ENCODE measurements at regions not wholly inside any gene's neighbourhood (a gene's known extent, or its start where the extent isn't known, plus 50 kb on each side); places are given as distances from the start of the nearest gene placed in this dataset.

- H3K36me3 ChIP-seq (ENCODE audit: insufficient read depth, low read length): no peaks in the 10 kb centered on the region
- H3K79me2 ChIP-seq (ENCODE audit: control insufficient read depth, insufficient read depth, low read length, unreplicated experiment): no peaks in the 10 kb centered on the region
- H3K4me3 ChIP-seq (ENCODE audit: low read depth, low read length): no peak overlapping the region
- H2AFZ ChIP-seq (ENCODE audit: low read length, unreplicated experiment): no peak overlapping the region
- H3K27ac ChIP-seq (ENCODE audit: low read depth, low read length): no peak overlapping the region
- no peaks in the 10 kb centered on the region for H3K4me1 ChIP-seq (ENCODE audit: control insufficient read depth, insufficient read depth, low read length, unreplicated experiment)
- H3K27me3 ChIP-seq (ENCODE audit: insufficient read depth, low read length): no peaks in the 10 kb centered on the region
Observed at GRCh38 chr12:88985011-88985410, 367.3 kb downstream of the DUSP6 start.

GRCh38 chr12:88982694-88983093 lies 369.6 kb downstream of the DUSP6 start:
- Histone ChIP-seq H3K27me3 (ENCODE audit: insufficient read depth, low read length) (no peaks in the 10 kb centered on the region), H3K27ac (ENCODE audit: low read depth, low read length) (no peak overlapping the region), H3K36me3 (ENCODE audit: insufficient read depth, low read length) (no peaks in the 10 kb centered on the region), H3K79me2 (ENCODE audit: control insufficient read depth, insufficient read depth, low read length, unreplicated experiment) (no peaks in the 10 kb centered on the region), H2AFZ (ENCODE audit: low read length, unreplicated experiment) (no peak overlapping the region), H3K4me1 (ENCODE audit: control insufficient read depth, insufficient read depth, low read length, unreplicated experiment) (no peaks in the 10 kb centered on the region), H3K4me3 (ENCODE audit: low read depth, low read length) (no peak overlapping the region)

- Histone ChIP-seq H3K27me3 (ENCODE audit: insufficient read depth, low read length) (no peaks in the 10 kb centered on the region), H3K4me3 (ENCODE audit: low read depth, low read length) (no peak overlapping the region), H2AFZ (ENCODE audit: low read length, unreplicated experiment) (no peak overlapping the region), H3K36me3 (ENCODE audit: insufficient read depth, low read length) (no peaks in the 10 kb centered on the region), H3K27ac (ENCODE audit: low read depth, low read length) (no peak overlapping the region), H3K4me1 (ENCODE audit: control insufficient read depth, insufficient read depth, low read length, unreplicated experiment) (no peaks in the 10 kb centered on the region), H3K79me2 (ENCODE audit: control insufficient read depth, insufficient read depth, low read length, unreplicated experiment) (no peaks in the 10 kb centered on the region)
Observed at GRCh38 chr12:88977115-88977514, 375.2 kb downstream of the DUSP6 start.

GRCh38 chr12:88973998-88974397 lies 378.3 kb downstream of the DUSP6 start:
- Histone ChIP-seq H2AFZ (ENCODE audit: low read length, unreplicated experiment) (no peak overlapping the region), H3K27ac (ENCODE audit: low read depth, low read length) (no peak overlapping the region), H3K4me1 (ENCODE audit: control insufficient read depth, insufficient read depth, low read length, unreplicated experiment) (no peaks in the 10 kb centered on the region), H3K4me3 (ENCODE audit: low read depth, low read length) (no peak overlapping the region), H3K79me2 (ENCODE audit: control insufficient read depth, insufficient read depth, low read length, unreplicated experiment) (no peaks in the 10 kb centered on the region), H3K27me3 (ENCODE audit: insufficient read depth, low read length) (no peaks in the 10 kb centered on the region), H3K36me3 (ENCODE audit: insufficient read depth, low read length) (no peaks in the 10 kb centered on the region)

- no peak overlapping the region for H2AFZ ChIP-seq (ENCODE audit: low read length, unreplicated experiment)
- H3K4me3 ChIP-seq (ENCODE audit: low read depth, low read length): no peak overlapping the region
- no peaks in the 10 kb centered on the region for H3K27me3 ChIP-seq (ENCODE audit: insufficient read depth, low read length)
- no peaks in the 10 kb centered on the region for H3K36me3 ChIP-seq (ENCODE audit: insufficient read depth, low read length)
- H3K4me1 ChIP-seq (ENCODE audit: control insufficient read depth, insufficient read depth, low read length, unreplicated experiment): no peaks in the 10 kb centered on the region
- H3K27ac ChIP-seq (ENCODE audit: low read depth, low read length): no peak overlapping the region
- no peaks in the 10 kb centered on the region for H3K79me2 ChIP-seq (ENCODE audit: control insufficient read depth, insufficient read depth, low read length, unreplicated experiment)
Observed at GRCh38 chr12:88970740-88971139, 381.6 kb downstream of the DUSP6 start.

GRCh38 chr12:88969127-88969526 lies 383.2 kb downstream of the DUSP6 start:
- no peaks in the 10 kb centered on the region for H3K36me3 ChIP-seq (ENCODE audit: insufficient read depth, low read length)
- H3K4me1 ChIP-seq (ENCODE audit: control insufficient read depth, insufficient read depth, low read length, unreplicated experiment): no peaks in the 10 kb centered on the region
- H3K27ac ChIP-seq (ENCODE audit: low read depth, low read length): no peak overlapping the region
- H3K27me3 ChIP-seq (ENCODE audit: insufficient read depth, low read length): no peaks in the 10 kb centered on the region
- no peak overlapping the region for H3K4me3 ChIP-seq (ENCODE audit: low read depth, low read length)
- no peaks in the 10 kb centered on the region for H3K79me2 ChIP-seq (ENCODE audit: control insufficient read depth, insufficient read depth, low read length, unreplicated experiment)
- no peak overlapping the region for H2AFZ ChIP-seq (ENCODE audit: low read length, unreplicated experiment)

GRCh38 chr12:88960213-88960878 lies 380.1 kb upstream of the KITLG start:
- no peaks in the 10 kb centered on the region for H3K27me3 ChIP-seq (ENCODE audit: insufficient read depth, low read length)
- H3K4me1 ChIP-seq (ENCODE audit: control insufficient read depth, insufficient read depth, low read length, unreplicated experiment): peaks cover 12% of the 10 kb centered on the region
- H2AFZ ChIP-seq (ENCODE audit: low read length, unreplicated experiment): no peak overlapping the region
- H3K27ac ChIP-seq (ENCODE audit: low read depth, low read length): no peak overlapping the region
- no peaks in the 10 kb centered on the region for H3K79me2 ChIP-seq (ENCODE audit: control insufficient read depth, insufficient read depth, low read length, unreplicated experiment)
- H3K36me3 ChIP-seq (ENCODE audit: insufficient read depth, low read length): no peaks in the 10 kb centered on the region
- no peak overlapping the region for H3K4me3 ChIP-seq (ENCODE audit: low read depth, low read length)

GRCh38 chr12:88958946-88959345 lies 378.7 kb upstream of the KITLG start:
- Histone ChIP-seq H3K4me3 (ENCODE audit: low read depth, low read length) (no peak overlapping the region), H3K27me3 (ENCODE audit: insufficient read depth, low read length) (no peaks in the 10 kb centered on the region), H3K79me2 (ENCODE audit: control insufficient read depth, insufficient read depth, low read length, unreplicated experiment) (no peaks in the 10 kb centered on the region), H3K27ac (ENCODE audit: low read depth, low read length) (no peak overlapping the region), H2AFZ (ENCODE audit: low read length, unreplicated experiment) (no peak overlapping the region), H3K36me3 (ENCODE audit: insufficient read depth, low read length) (no peaks in the 10 kb centered on the region), H3K4me1 (ENCODE audit: control insufficient read depth, insufficient read depth, low read length, unreplicated experiment) (peaks cover 12% of the 10 kb centered on the region)

- Histone ChIP-seq H3K36me3 (ENCODE audit: insufficient read depth, low read length) (no peaks in the 10 kb centered on the region), H3K27me3 (ENCODE audit: insufficient read depth, low read length) (no peaks in the 10 kb centered on the region), H2AFZ (ENCODE audit: low read length, unreplicated experiment) (no peak overlapping the region), H3K79me2 (ENCODE audit: control insufficient read depth, insufficient read depth, low read length, unreplicated experiment) (no peaks in the 10 kb centered on the region), H3K4me3 (ENCODE audit: low read depth, low read length) (no peak overlapping the region), H3K4me1 (ENCODE audit: control insufficient read depth, insufficient read depth, low read length, unreplicated experiment) (peaks cover 14% of the 10 kb centered on the region), H3K27ac (ENCODE audit: low read depth, low read length) (no peak overlapping the region)
Observed at GRCh38 chr12:88958153-88958552, 377.9 kb upstream of the KITLG start.

- Histone ChIP-seq H3K4me1 (ENCODE audit: control insufficient read depth, insufficient read depth, low read length, unreplicated experiment) (peaks cover 22% of the 10 kb centered on the region), H3K4me3 (ENCODE audit: low read depth, low read length) (no peak overlapping the region), H2AFZ (ENCODE audit: low read length, unreplicated experiment) (no peak overlapping the region), H3K79me2 (ENCODE audit: control insufficient read depth, insufficient read depth, low read length, unreplicated experiment) (no peaks in the 10 kb centered on the region), H3K36me3 (ENCODE audit: insufficient read depth, low read length) (no peaks in the 10 kb centered on the region), H3K27me3 (ENCODE audit: insufficient read depth, low read length) (no peaks in the 10 kb centered on the region), H3K27ac (ENCODE audit: low read depth, low read length) (no peak overlapping the region)
Observed at GRCh38 chr12:88957358-88957757, 377.1 kb upstream of the KITLG start.

GRCh38 chr12:88955531-88955930 lies 375.3 kb upstream of the KITLG start:
- peaks cover 20% of the 10 kb centered on the region for H3K4me1 ChIP-seq (ENCODE audit: control insufficient read depth, insufficient read depth, low read length, unreplicated experiment)
- no peaks in the 10 kb centered on the region for H3K79me2 ChIP-seq (ENCODE audit: control insufficient read depth, insufficient read depth, low read length, unreplicated experiment)
- no peak overlapping the region for H3K27ac ChIP-seq (ENCODE audit: low read depth, low read length)
- no peaks in the 10 kb centered on the region for H3K27me3 ChIP-seq (ENCODE audit: insufficient read depth, low read length)
- H2AFZ ChIP-seq (ENCODE audit: low read length, unreplicated experiment): no peak overlapping the region
- no peak overlapping the region for H3K4me3 ChIP-seq (ENCODE audit: low read depth, low read length)
- no peaks in the 10 kb centered on the region for H3K36me3 ChIP-seq (ENCODE audit: insufficient read depth, low read length)
